T-helper 1 cell treated with Interleukin-12 subunit alpha and Interleukin-12 subunit beta and Interleukin-4 antibody, amounts not matched to agents 30 ng/mL and 1 ng/mL, for 36 hours (primary cell): ENCODE measurements at regions not wholly inside any gene's neighbourhood (a gene's known extent, or its start where the extent isn't known, plus 50 kb on each side); places are given as distances from the start of the nearest gene placed in this dataset.

Experiments
- intact Hi-C: fragments of 100-400 bp; cut with micrococcal nuclease; formaldehyde crosslinking; loops from one replicate; pipeline ENCODE4 v1.15.1; 2024

- intact Hi-C loops: no loop called here
Observed at GRCh38 chr4:133000012-133000411, 149.1 kb upstream of the PCDH10 start.

- intact Hi-C loops: no loop called here
Observed at GRCh38 chr4:133003169-133003568, 145.9 kb upstream of the PCDH10 start.

- intact Hi-C loops: no loop called here
Observed at GRCh38 chr4:133014473-133015135, 134.5 kb upstream of the PCDH10 start.

- intact Hi-C loops: no loop called here
Observed at GRCh38 chr4:133045288-133045687, 103.8 kb upstream of the PCDH10 start.

- intact Hi-C loops: no loop called here
Observed at GRCh38 chr4:133046156-133046555, 102.9 kb upstream of the PCDH10 start.

- intact Hi-C loops: no loop called here
Observed at GRCh38 chr4:133058701-133059100, 90.4 kb upstream of the PCDH10 start.

- intact Hi-C loops: no loop called here
Observed at GRCh38 chr4:133059117-133059516, 90.0 kb upstream of the PCDH10 start.

- intact Hi-C loops: no loop called here
Observed at GRCh38 chr4:133062851-133063250, 86.2 kb upstream of the PCDH10 start.

- intact Hi-C loops: no loop called here
Observed at GRCh38 chr4:133068083-133068482, 81.0 kb upstream of the PCDH10 start.

- intact Hi-C loops: no loop called here
Observed at GRCh38 chr4:133081246-133081645, 67.8 kb upstream of the PCDH10 start.

GRCh38 chr4:133084421-133084820 is 64.7 kb upstream of the PCDH10 start:
- intact Hi-C loops: no loop called here

GRCh38 chr4:133095591-133095990 is 53.5 kb upstream of the PCDH10 start:
- intact Hi-C loops: no loop called here

- intact Hi-C loops: no loop called here
Observed at GRCh38 chr4:133096972-133097371, 52.1 kb upstream of the PCDH10 start.
